Stimulated activated CD8-positive, alpha-beta memory T cell treated with anti-CD3 and anti-CD28 coated beads, Interleukin-4, amount 100 ng/mL, for 48 hours (primary cell): ENCODE measurements at regions not wholly inside any gene's neighbourhood (a gene's known extent, or its start where the extent isn't known, plus 50 kb on each side); places are given as distances from the start of the nearest gene placed in this dataset.
A peak's percentile ranks its signal among the peaks of the same experiment; 100 is the strongest.
"Not testable (repeated sequence)": the region's sequence is repeated elsewhere in the genome, so short reads cannot be mapped to it uniquely, and the experiment has no call there.

ENCODE experiments used
- DNase-seq: peaks from one replicate; pipeline ENCODE4 v3.0.0-alpha.2; 2020

DNA sequence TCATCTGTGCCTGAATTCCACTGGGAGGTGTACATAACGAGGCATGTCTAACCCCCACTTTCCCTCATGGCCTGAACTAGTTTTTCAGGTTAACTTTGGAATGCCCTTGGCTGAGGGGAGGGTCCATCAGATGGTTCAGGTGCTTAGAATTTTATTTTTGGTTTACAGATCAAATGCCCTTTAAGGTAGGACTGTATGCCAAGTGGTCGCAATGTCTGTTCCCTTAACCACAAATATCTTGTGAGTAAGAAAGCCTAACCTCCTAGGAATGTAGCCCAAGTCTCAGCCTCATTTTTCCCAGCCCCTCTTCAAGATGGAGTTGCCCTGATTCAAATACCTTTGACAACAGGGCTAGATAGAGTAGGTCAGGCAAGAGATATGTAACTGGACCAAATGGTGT is 78.4 kb downstream of the RNASET2 start:
- no peak for DNase-seq

DNA sequence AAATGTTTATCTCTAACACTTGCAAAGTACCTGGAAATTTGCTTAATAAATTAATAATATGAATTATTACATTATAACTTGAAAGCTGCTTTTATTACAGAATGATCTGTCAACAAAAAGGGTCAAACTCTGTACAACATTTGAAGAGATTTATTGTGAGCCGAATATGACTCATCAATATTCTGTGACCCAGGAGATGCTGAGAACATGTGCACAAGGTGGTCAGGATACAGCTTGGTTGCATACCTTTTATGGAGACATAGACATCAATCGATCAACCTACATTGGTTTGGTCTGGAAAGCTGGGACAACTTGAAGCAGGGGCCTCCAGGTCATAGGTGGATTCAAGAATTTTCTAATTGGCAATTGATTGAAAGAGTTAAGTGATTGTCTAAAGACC is 79.0 kb downstream of the RNASET2 start:
- DNase-seq = no peak

DNA sequence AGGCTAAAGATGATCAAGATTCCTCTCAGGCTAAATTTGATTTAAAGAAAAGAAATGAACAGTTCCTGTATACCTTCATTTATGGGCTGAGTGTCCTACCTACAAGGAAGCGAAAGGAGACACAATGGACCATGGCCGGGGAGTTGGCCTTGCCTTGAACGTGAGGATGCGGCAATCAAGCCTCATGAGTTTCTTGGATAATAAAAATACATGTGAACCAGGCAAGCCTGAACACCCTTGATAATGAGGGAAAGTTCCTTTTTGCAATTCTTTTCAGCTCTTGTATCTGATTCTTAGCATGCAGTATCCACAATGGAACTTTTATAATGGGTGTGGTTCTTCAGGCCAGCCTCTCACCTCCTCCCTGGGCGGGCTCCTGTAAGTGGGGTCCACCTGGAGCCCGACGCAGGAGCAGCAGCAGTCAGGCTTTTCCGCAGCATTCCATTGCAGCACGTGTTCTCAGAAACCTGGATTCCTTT is 83.8 kb downstream of the RNASET2 start:
- no peak for DNase-seq

DNA sequence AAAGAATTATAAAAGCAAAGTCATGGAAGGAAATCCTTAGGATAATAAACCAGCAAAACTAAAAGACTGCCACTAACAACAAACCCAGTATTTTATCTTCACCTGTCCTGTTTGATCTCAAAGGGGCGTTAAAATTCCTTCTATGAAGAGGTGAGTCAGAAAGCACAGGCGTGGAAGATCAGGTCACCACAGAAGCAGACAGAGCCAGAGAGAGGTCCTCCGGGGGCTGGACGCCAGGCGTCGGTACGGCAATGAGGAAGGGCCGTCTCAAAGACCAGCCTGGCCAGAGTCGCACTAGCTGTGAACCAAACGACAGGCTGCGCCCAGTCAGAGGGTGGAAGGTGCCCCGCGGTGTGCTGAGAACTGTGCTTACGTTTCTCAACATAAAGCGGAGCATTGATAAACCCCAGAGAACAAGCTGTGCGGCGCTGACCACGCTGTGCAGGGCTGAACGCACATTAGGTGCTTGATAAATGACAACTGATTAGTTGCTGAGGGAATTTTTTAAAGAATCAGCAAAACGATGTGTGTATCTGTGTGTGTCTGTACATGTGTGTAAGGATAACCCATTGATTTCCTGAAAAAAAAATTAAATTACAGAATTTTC is 85.6 kb downstream of the RNASET2 start:
- no peak for DNase-seq

DNA sequence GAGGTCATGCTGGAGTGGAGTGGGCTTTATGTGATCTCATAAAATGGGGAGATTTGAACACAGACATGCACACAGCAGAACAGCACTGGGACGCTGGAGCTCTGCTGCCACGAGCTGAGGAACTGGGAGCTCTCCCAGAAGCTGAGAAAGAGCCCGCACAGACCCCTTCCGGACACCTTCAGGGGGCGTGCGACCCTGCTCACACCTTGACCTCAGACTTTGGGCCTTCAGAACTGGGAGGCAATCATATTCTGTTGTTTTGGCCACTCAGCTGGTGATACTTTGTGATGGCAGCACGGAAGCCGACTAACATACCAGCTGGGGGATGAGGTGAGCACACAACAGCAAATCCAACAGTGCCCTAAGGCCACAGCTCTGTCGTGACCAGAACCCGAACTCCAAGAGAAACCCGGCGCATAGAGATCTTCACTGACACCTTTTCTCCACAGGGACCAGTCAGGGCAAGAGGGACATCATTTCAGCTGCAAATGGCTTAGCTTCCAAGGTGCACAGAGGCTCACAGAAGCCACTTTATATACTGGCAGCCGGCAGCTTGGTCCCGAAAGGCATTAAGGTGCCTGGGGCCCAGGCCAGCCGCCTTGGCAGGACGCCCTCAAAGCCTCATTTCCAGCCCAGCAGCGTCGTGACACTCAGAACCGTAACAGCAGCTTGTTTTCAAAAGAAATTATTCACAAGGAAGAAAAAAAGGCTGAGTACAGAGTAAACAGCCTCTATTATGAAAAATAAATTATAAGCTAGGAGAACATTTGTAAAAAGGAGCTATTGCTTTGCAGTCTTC is 89.3 kb downstream of the RNASET2 start:
- no peak for DNase-seq

DNA sequence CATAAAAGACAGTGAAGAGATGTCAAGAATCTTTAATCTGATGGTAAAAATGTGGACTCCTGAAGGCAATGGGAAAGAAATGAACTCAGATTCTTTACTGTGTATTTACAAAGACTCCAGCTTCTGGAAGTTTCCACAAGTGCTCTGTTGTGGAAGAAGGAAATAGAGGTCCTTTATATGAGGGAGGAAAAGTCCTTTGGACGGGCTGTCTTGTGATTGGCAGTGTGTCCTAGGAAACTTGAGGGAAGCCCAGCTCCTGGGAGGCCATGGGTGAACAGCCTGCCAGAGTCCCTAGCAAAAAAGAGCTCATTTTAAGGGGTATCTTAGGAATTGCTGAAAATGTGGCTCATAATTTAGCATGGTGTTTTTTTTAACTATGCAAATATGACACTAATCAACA is 92.0 kb downstream of the RNASET2 start:
- no peak for DNase-seq

DNA sequence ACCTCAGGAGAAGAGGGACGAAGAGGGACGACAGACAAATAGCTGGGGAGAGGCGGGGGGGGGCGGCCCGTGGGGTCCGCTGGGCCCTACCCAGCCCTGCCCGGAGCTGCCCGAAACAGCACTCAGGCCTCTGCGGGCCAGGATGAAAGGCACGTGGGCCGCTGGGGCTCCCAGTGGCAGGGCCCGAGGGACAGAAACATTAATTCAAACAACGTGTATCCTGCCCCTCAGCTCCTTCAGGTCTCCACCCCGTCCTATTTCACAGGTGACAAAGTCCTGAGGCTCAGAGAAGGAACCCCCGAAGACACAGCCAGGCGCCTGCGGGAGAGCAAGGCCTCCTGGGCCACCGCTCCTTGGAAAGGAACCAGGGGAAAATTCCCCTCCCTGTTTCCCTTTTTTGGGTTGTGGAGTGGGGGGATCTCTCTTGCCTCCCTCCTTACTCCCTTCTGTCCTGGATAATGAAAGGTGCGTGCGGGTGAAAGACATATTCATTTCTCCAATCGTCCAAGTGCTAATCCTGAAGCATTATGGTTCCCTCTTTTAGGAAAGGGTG is 93.3 kb downstream of the RNASET2 start:
- no peak for DNase-seq

DNA sequence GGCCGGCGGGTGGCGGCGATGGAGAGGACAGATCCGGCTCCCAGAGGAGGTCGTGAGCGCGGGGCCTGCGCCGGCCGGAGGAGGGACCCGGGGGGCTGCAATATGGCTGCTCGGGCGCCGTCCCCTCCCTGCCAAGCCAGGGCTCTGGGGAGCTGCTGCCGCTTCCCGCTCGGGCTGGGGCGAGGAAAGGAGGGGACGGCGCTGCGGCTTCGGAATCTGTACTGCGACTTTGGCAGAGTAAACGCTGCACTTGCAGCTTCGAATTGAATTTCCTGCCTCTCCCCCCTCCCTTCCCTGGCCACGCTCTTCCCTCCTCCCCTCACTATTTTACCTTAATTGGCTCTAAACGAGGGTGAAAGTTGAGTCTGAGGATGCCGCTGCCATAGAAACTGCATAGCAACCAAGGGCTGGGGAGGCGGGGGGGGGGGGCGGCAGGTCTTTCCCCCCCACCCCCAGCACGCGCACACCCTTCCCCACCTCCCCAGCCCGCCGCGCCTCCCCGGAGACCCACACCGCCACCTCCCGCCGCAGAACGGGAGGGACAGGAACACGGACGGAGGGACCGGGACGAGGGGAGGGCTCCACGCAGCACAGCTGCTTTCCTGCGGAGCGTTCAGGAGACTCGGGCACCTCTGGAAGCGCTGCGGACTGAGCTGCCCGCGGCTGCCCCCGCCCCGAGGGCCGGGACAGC is 93.9 kb downstream of the RNASET2 start:
- DNase-seq = peak; percentile 36

DNA sequence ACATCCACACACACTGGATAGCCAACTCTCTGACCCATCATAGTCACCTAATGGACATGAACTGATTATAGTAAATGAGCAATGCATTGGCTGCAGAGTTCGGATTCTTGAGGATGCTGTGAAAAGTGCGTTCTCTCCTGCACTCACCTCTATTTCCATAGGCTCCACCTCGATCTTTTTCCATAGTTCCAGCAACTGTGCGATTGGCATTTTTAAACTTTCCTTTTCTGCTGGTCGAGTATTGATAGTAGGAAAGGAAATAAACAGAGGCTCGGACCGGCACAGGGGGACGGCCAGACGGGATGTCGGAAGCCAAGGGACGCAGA is 94.4 kb downstream of the RNASET2 start:
- DNase-seq = no peak

DNA sequence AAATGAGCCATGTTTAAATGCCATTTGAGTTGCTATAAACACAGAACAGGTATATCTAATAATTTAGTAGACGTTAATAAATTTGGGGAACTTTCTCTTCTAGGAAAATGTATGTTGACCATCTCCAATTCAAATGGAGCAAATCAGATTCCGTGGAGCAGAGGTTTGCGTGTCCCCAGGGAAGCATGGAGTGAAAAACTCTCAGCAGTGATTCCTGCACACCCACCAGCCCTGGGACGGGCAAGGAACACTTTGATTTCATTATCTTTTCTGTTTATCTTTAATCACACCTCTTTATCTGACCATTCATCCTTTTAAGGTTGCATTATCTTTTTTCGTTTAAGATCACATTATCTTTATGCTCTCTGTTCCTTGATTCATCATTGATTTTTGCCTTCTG is 95.0 kb downstream of the RNASET2 start:
- no peak for DNase-seq

DNA sequence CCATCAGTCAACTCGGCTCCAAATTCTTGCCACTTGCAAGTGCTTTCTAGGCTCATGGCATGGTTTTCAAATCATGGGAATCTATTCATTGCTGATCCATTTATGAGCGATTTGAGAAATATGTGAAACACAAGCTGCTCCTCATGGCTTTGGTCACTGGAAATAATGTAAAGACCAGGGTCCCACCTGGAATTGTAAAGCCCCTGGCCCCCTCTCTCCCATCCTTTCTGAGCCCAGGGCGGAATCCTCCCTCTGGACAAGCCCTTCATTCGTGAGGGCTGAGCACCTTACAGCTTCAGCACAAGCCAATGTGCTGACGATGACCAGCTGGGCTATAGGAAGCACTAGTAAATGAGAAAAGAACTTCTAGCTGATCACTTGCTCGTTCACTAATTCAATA is 96.0 kb downstream of the RNASET2 start:
- no peak for DNase-seq

DNA sequence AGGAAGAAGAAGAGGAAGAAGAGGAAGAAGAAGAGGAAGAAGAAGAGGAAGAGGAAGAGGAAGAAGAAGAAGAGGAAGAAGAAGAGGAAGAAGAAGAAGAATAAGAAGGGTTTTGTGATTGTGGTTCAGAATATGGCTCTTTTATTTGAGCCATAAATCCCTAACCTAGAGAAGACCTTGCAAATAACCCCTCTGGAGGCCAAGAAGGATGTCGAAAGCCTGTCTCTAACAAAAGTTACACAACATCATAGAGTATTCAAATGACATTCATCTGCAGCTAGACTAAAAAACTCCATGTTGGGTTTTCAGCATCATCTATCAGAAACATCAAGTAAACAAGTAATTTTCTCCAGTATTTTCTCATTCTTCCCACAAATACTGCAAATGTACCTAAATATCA is 100.9 kb downstream of the RNASET2 start:
- DNase-seq = no peak

DNA sequence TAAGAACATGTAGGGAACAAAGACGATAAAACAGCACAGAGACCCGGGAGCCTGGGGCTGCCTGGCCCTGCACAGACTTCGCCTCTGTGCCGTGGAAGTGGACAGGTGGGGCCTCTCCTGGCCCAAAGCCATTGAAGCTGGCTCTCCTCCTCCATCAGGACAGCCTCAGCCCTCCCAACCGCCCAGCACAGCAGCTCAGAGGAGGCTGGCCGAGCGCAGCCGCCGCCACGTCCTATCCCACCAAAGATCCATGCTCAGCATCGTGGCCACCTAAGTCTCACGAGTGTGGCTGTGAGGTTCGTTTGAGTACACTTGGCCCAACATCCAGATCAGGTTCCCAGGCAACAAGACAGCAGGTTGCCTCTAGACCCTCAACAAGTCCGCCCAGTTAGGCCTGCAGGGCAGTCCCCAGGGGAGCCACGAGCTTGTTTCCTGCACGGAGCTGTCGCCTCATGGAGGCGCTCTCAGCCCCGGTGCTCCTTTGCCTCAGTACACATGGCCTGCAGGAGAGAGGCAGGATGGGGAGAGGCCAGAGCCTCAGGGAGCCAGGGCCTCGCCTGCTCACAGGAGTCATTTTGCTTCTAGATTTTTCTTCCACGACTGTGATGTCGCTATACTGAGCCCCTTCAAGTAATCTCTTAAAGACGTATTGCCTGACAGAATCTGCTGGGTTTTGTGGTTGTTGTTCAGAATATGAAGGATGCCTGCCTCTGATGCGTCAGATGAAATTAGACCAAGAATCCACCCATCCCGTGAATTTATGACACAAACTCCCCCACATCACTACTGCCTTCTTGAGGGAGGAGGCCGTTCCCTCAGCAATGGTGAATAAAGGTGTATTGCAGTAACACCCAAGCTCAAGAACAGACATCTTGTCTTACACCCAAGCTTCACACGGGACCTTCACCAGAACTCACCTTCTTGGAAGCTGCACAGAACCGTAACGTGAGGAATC is 102.7 kb downstream of the RNASET2 start:
- no peak for DNase-seq

DNA sequence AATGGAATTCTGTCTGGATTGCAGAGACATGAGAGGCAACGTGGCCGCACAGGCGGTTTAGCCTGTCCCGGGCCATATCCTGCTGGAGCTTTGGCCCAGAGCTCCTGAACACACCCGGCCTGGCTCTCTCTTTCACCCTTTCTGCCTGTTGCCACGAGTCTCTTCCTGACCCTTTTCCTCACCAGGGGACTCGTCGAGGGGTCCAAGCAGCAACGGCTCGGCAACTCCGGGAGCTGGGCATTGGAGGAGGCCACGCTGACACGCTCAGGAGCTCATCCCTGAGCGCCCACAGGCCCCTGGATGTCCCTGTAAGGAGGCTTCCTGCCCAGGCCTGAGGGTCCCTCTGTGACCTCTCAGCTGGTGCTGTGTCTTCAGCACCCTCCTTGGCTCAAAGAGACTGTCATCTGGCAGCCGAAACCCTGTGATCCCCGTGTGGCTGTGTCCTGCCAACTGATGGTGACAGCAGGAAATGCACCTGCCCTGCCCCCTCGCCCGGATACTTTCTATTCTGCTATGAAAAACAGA is 103.8 kb downstream of the RNASET2 start:
- DNase-seq = no peak

DNA sequence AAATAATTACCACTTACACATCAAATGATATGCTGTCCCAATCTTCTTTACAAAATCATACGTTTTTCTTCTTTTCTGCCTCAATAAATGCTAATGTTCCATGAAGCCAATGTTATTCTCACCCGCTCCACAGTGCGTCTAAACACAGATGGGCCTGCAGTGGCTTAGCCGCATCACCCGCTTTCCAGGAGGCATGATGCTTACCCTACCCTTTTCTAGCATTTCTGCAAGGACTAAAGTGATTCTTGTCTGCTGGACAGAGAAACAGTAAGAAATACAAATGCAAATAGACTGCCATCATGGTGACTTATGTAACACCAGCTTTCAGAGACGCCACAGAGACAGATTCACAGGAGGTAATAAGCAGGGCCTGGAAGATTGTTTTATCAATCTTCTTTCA is 104.4 kb downstream of the RNASET2 start:
- no peak for DNase-seq

DNA sequence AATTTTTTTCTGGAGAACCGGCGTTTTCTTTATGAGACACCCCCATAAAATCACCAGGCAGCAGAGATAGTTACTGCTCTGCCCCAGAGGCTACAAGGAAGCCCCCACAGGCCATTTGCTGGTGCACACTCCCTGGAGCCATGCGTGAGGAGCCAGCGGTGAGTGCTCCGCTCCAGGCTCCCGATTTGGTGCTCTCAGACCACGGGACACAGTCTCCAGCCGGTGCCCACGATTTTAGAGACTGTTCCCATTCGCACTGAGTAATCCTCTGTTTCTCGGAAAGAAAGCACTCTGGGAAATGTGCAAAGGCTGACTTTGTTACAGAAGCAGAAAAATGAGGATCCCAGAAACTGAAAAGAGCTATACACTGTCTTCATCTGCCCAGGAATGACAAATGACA is 104.9 kb downstream of the RNASET2 start:
- no peak for DNase-seq

DNA sequence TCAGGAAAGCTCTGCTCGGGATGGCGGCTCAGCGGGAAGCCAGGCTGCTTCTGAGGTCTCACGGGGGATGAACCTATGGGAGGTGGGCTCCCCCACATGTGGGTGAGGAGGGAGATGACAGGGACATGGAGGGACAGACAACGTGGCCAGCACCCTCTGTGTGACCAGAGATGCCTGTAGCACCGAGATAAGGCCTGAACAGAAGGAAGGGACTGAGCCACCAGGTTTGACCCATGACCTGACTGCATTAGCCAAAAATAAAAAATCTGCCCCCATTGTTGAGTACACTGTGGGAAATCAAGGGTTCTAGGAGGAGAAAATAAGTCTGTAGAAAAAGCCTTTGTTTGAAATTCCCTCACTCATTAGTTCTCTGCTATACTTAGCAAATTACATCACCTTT is 105.7 kb downstream of the RNASET2 start:
- no peak for DNase-seq

DNA sequence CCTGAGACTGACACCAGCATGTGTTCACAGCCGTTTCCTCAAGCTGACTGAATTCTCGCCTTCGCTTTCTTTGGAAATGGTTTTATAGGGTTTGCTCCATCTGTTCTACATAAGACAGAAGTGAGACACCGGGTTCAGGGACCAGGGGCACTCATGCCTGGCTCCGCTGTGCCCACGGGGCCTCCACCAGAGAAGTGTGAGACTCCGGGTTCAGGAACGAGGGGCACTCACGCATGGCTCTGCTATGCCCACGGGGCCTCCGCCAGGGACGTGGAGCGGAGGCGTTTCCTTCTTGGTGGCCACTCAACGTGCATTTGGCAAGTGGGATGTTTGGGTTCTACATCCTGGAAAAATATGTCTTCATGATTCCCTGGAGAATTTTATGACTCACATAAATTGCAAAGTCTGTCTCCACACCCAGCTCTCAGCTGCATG is 106.6 kb downstream of the RNASET2 start:
- no peak for DNase-seq

DNA sequence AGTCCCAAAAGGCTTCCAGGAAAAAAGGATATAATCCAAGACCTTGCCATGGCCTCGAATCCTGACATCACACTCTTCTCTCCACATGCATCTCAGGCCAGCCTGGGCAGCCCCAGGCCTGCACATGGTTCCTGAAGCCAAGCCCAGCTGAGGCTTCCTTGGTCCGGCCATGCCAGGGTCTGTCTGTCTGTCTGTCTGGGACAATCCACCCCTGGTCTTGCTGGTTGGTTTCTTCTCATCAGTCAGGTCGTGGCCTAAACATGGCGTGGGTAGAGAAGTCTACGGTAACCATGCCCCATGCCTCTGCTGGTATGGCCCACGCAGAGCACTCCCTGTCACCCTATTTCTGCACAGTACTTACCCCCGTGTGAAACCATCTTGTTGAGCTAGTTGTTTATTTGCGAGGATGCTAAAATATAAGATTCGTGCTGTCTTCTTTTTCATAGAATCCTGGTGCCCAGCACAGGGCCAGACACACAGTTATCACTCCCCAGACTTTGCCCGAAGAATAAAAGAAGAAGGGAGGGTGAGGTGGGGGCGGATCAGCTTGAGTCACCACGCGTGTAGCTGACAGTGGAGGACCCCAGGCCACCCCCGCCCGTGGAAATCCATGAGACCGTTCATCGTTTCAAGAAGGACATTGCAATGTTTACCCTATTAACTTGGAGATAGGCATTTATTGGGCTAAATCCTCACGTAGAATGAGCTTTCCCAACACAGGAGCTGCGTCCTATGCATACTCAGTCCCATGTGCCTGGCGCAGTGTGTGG is 107.2 kb downstream of the RNASET2 start:
- no peak for DNase-seq

DNA sequence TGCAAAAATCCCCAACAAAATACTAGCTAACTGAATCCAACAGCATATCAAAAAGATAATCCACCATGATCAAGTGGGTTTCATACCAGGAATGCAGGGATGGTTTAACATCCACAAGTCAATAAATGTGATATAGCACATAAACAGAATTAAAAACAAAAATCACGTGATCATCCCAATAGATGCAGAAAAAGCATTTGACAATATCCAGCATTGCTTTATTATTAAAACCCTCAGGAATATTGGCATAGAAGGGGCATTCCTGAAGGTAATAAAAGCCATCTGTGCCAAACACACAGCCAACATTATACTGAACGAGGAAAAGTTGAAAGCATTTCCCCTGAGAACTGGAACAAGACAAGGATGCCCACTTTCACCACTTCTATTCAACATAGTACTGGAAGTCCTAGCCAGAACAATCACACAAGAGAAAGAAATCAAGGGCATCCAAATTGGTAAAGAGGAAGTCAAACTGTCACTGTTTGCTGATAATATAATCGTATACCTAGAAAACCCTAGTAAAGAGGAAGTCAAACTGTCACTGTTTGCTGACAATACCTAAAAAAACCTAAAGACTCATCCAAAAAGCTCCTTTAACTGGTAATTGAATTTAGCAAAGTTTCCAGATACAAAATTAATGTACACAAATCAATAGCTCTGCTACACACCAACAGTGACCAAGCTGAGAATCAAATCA is 109.8 kb downstream of the RNASET2 start:
- DNase-seq = not testable (repeated sequence)

DNA sequence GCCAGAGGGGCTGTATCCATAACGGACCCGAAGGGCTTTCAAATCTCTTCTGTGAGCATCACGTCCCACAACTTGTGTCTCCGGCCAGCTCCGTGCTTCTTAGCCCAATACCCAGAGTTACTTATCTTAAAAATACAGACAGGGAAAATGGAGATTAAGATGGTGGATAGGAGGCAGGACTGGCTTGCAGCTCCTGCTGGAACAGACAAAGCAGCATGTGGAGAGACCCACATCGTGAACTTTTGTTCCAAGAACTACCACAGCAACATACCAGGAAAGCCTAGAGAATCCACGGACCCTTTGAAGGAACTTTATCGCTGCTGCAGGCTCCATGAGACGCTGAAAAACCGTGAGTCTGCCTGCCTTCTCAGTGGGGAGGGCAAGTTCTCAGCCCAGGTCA is 113.7 kb downstream of the RNASET2 start:
- DNase-seq = no peak
